Tibial nerve (tissue), 3 donors: ENCODE measurements at regions not wholly inside any gene's neighbourhood (a gene's known extent, or its start where the extent isn't known, plus 50 kb on each side); places are given as distances from the start of the nearest gene placed in this dataset.

Experiments
- POLR2A ChIP-seq, 2 donors: fragments of 450-650 bp; IDR thresholded peaks; one replicate each; pipeline ENCODE4 v1.6.1; 2017; ENCODE audit warnings: antibody characterized with exemption in 2 of 2, mild to moderate bottlenecking in 2 of 2, moderate library complexity in 2 of 2
- TF ChIP-seq, protein P1 (sequence below), 5 experiments: fragments of 200-600 bp in 3 of 5; fragments of 450-650 bp in 2 of 5; sonication (generic) in 3 of 5; IDR thresholded peaks; one replicate each; pipeline ENCODE4 v1.5.1; 2016 to 2019; ENCODE audit warnings: antibody characterized with exemption in 5 of 5, mild to moderate bottlenecking in 3 of 5, moderate library complexity in 2 of 5

DNA sequence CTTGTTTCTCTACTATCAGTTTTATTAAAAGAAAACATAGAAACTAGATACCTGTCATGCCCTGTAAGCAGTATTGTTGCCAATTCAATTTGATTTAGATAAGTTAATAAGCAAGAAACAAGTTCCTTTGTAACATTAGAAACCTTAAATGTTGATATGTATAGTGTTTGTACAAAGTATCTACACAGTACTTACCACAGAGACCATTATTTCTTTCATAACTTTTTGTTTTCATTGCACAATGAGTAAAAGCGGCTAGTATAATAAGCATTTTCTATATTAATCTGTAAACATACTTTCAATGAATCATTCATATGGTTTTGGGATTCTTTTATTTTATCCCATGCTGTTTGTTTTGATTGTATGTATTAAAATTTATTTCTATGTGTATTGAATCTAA, 305.1 kb downstream of the TTC6 start:
- TF ChIP-seq, protein P1, sequence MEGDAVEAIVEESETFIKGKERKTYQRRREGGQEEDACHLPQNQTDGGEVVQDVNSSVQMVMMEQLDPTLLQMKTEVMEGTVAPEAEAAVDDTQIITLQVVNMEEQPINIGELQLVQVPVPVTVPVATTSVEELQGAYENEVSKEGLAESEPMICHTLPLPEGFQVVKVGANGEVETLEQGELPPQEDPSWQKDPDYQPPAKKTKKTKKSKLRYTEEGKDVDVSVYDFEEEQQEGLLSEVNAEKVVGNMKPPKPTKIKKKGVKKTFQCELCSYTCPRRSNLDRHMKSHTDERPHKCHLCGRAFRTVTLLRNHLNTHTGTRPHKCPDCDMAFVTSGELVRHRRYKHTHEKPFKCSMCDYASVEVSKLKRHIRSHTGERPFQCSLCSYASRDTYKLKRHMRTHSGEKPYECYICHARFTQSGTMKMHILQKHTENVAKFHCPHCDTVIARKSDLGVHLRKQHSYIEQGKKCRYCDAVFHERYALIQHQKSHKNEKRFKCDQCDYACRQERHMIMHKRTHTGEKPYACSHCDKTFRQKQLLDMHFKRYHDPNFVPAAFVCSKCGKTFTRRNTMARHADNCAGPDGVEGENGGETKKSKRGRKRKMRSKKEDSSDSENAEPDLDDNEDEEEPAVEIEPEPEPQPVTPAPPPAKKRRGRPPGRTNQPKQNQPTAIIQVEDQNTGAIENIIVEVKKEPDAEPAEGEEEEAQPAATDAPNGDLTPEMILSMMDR (IDR thresholded peaks at IDR 0.05): no peak
- no peak for TF ChIP-seq POLR2A (IDR thresholded peaks at IDR 0.05)
